ENCODE measurements at regions not wholly inside any gene's neighbourhood (a gene's known extent, or its start where the extent isn't known, plus 50 kb on each side); places are given as distances from the start of the nearest gene placed in this dataset.

DNA sequence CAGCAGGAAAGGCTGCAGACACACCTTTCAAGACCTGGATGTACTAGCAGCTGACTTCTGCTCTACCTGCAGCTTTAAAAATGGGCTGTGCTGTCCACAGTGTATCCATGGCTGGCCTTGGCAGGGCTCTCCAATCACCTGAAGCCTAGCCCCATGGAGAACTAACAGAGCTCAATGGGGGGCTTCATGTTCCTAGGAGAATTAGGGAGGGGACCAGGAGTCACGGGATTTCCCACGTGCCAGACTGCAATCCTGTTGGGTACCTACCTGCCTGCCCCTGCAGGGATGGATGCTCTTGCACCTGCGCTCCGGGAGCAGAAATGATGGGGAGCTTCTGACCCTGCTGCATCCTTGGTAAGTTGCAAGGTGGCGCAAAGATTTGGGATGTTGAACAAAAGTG lies 462.1 kb downstream of the ICE1 start:
- TF ChIP-seq, protein P1, sequence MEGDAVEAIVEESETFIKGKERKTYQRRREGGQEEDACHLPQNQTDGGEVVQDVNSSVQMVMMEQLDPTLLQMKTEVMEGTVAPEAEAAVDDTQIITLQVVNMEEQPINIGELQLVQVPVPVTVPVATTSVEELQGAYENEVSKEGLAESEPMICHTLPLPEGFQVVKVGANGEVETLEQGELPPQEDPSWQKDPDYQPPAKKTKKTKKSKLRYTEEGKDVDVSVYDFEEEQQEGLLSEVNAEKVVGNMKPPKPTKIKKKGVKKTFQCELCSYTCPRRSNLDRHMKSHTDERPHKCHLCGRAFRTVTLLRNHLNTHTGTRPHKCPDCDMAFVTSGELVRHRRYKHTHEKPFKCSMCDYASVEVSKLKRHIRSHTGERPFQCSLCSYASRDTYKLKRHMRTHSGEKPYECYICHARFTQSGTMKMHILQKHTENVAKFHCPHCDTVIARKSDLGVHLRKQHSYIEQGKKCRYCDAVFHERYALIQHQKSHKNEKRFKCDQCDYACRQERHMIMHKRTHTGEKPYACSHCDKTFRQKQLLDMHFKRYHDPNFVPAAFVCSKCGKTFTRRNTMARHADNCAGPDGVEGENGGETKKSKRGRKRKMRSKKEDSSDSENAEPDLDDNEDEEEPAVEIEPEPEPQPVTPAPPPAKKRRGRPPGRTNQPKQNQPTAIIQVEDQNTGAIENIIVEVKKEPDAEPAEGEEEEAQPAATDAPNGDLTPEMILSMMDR (IDR thresholded peaks at IDR 0.05; ENCODE audit: partially characterized antibody, unreplicated experiment), result no peak
- no peak overlapping the region for H3K4me3 Mint-ChIP-seq (ENCODE audit: unreplicated experiment)
- H3K9me3 Mint-ChIP-seq (ENCODE audit: unreplicated experiment), result no peaks in the 10 kb centered on the region
- H3K27me3 Mint-ChIP-seq (ENCODE audit: unreplicated experiment), result peaks cover 1% of the 10 kb centered on the region
- no peak for DNase-seq
- H3K36me3 Mint-ChIP-seq (ENCODE audit: unreplicated experiment), result no peaks in the 10 kb centered on the region
- peaks cover 2% of the 10 kb centered on the region for H3K4me1 Mint-ChIP-seq (ENCODE audit: low read depth, unreplicated experiment)
- no peak overlapping the region for H3K27ac Mint-ChIP-seq (ENCODE audit: unreplicated experiment)

DNA sequence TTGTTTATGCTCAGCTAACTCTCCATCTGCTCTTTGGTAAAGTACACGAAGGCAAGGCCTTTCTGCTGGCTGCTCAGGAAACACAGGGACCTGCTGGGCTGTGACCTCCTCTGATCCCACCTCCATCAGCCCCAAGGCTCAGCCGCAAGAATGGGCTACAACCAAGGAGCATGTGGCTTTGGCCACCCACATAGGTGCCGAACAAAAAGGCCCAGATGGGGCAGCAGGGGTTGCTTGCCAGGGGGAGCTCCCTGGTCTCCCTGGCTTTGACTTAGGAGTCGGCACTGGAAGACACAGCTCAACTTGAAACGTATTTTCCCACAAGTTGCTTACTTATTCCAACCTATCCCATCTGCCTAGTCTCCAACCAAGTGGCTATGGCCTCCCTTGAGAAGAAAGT lies 461.1 kb downstream of the ICE1 start:
- H3K27ac Mint-ChIP-seq (ENCODE audit: unreplicated experiment), result no peak overlapping the region
- peaks cover 1% of the 10 kb centered on the region for H3K9me3 Mint-ChIP-seq (ENCODE audit: unreplicated experiment)
- H3K4me3 Mint-ChIP-seq (ENCODE audit: unreplicated experiment), result no peak overlapping the region
- no peaks in the 10 kb centered on the region for H3K36me3 Mint-ChIP-seq (ENCODE audit: unreplicated experiment)
- no peaks in the 10 kb centered on the region for H3K4me1 Mint-ChIP-seq (ENCODE audit: low read depth, unreplicated experiment)
- TF ChIP-seq, protein P1 (IDR thresholded peaks at IDR 0.05; ENCODE audit: partially characterized antibody, unreplicated experiment), result no peak
- no peak for DNase-seq
- peaks cover 1% of the 10 kb centered on the region for H3K27me3 Mint-ChIP-seq (ENCODE audit: unreplicated experiment)

DNA sequence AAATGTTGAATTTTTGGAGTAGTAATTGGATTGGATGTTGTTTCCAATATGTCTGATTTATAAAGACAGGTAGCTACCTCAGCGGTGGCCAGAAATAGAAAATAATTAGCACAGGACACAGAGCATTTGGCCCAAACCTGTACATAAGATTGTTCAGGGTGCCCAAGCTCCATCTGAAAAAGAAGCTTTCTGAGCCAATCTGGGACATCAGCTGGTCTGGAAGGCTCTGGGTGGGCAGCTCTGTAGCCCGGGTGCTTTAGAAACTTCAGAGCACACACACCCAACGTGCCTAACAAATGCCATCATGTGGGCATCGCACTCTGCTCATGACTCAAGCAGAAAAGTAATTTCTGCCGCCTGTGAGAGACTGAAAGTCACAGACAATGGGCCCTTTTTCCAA lies 460.7 kb downstream of the ICE1 start:
- no peaks in the 10 kb centered on the region for H3K36me3 Mint-ChIP-seq (ENCODE audit: unreplicated experiment)
- TF ChIP-seq, protein P1 (IDR thresholded peaks at IDR 0.05; ENCODE audit: partially characterized antibody, unreplicated experiment), result no peak
- no peaks in the 10 kb centered on the region for H3K4me1 Mint-ChIP-seq (ENCODE audit: low read depth, unreplicated experiment)
- H3K4me3 Mint-ChIP-seq (ENCODE audit: unreplicated experiment), result no peak overlapping the region
- DNase-seq, result no peak
- H3K27ac Mint-ChIP-seq (ENCODE audit: unreplicated experiment), result no peak overlapping the region
- H3K27me3 Mint-ChIP-seq (ENCODE audit: unreplicated experiment), result peaks cover 1% of the 10 kb centered on the region
- H3K9me3 Mint-ChIP-seq (ENCODE audit: unreplicated experiment), result peaks cover 1% of the 10 kb centered on the region

DNA sequence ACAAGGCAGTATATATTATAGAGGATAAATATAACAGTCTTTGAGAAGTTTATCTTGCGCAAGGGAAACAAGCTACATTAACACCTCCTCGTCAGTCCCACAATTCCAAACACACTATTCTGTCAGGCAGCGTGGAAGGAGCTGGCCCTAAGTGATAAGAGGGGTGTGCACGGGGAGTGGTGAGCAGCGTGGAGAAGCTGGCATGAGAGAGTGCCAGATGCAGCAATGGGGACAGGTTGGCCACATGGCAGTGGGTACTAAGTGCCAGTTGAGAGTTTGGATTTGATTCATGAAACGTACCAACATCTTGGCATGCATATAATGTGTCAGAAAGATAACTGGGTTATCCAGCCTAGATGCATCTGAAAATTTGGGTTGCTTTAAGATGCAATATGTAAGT lies 460.2 kb downstream of the ICE1 start:
- Mint-ChIP-seq H3K27ac (ENCODE audit: unreplicated experiment) (no peak overlapping the region), H3K4me3 (ENCODE audit: unreplicated experiment) (no peak overlapping the region), H3K4me1 (ENCODE audit: low read depth, unreplicated experiment) (no peaks in the 10 kb centered on the region), H3K9me3 (ENCODE audit: unreplicated experiment) (peaks cover 1% of the 10 kb centered on the region), H3K36me3 (ENCODE audit: unreplicated experiment) (no peaks in the 10 kb centered on the region), H3K27me3 (ENCODE audit: unreplicated experiment) (peaks cover 1% of the 10 kb centered on the region)
- DNase-seq, result no peak
- TF ChIP-seq, protein P1 (IDR thresholded peaks at IDR 0.05; ENCODE audit: partially characterized antibody, unreplicated experiment), result no peak

DNA sequence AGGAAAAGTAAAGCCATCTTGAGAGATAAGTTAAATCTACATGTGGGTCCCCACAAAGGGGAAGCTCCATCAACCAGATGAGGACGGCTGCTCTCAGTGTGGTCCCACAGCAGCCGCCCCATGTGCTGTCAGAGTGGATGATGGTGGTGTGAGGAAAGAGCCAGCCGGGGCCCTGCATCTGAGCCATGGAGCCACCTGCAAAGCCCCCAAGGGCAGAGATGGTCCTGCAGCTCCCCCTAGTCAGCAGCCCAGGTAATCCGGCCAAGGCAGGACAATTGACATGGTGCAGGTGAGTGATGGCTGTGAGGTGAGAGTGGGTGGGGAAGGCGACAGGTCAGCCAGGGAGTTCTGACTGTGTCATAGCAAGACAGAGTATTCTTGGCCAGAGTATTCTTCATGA lies 458.8 kb downstream of the ICE1 start:
- TF ChIP-seq, protein P1 (IDR thresholded peaks at IDR 0.05; ENCODE audit: partially characterized antibody, unreplicated experiment), result no peak
- Mint-ChIP-seq H3K4me3 (ENCODE audit: unreplicated experiment) (no peak overlapping the region), H3K27ac (ENCODE audit: unreplicated experiment) (no peak overlapping the region), H3K9me3 (ENCODE audit: unreplicated experiment) (peaks cover 1% of the 10 kb centered on the region), H3K36me3 (ENCODE audit: unreplicated experiment) (no peaks in the 10 kb centered on the region), H3K4me1 (ENCODE audit: low read depth, unreplicated experiment) (no peaks in the 10 kb centered on the region), H3K27me3 (ENCODE audit: unreplicated experiment) (no peaks in the 10 kb centered on the region)
- DNase-seq, result no peak

Measured in glutamatergic neuron (in vitro differentiated cells).